RKO (cell line): ENCODE measurements at regions not wholly inside any gene's neighbourhood (a gene's known extent, or its start where the extent isn't known, plus 50 kb on each side); places are given as distances from the start of the nearest gene placed in this dataset.

ENCODE experiments used
- DNase-seq: peaks from one replicate; pipeline ENCODE4 v3.0.0-alpha.2; 2016; ENCODE audit warnings: low spot score

DNA sequence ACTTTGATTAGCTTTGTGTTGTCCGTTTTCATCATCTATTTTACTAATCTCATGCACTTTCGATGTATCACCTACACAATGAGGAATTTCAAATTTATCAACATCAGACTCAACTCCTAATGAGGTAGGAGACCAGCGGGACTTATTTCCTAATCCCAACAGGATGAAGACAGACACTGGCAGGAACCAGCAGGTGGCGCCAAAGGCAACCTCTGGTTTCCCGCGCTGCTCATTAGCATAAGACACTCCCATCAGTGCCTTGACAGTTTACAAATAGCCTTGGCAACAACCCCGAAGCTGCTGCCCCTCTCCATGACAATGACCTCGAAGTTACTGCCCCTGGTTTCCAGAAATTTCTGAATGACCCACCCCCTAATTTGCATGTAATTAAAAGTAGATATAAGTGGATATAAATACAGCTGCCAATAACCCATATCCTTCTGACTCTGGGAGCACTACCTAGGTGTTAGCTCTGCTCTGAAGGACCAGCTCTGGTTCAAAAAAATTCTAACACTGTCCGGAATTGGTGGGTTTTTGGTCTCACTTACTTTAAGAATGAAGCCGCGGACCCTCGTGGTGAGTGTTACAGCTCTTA, 974.8 kb downstream of the ADGRL2 start:
- DNase-seq: peak; percentile 28

DNA sequence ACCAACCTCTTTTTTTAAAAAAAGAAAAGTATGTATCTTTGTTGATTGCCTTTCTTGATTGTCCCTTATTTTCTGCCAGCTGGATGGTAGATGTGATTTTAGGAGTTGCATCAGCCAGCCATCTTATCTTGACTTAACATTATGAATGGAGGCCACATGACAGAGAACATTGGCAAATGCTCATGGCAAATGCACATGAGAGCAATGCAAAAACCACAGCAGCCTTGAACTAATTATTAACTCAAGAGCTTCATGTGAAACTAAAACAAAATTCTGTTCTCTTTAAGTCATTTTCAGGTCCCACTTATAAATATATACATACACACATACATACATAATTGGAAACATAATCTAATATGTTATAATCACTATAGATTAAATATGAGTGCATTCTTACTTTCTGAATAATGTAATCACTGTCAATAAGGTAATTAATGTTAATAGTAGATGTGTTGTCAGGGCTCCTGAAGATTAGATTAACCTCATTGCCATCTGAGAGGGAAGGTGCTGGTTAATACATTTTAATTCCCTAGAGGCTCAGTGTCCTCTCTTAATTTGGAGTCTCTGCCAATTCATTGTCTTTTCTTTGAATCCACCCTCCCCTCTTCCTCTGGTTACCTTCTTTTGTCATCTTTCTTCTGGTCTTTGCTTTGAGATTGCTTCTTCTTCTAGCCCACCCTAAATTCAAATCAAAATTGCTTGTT, 962.2 kb downstream of the ADGRL2 start:
- DNase-seq: no peak

DNA sequence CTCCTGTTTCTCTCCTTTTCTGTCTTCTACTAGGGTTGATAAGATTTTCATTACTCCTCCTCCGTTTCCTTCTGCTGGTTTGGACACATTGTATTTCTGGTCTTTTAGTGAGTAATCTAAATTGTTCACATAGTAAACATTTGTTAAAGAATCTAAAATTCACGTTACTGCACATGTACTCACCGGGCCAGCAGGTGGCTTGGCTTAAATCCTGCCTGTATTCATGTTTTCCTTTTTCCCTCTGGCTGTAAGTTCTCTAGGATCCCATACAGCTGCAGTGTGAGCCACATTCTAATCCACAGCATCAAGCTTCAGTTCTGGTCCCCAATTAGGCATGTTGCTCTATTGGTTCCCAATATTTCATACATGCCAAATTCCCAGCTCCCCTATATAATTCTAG, 958.3 kb downstream of the ADGRL2 start:
- DNase-seq: no peak

DNA sequence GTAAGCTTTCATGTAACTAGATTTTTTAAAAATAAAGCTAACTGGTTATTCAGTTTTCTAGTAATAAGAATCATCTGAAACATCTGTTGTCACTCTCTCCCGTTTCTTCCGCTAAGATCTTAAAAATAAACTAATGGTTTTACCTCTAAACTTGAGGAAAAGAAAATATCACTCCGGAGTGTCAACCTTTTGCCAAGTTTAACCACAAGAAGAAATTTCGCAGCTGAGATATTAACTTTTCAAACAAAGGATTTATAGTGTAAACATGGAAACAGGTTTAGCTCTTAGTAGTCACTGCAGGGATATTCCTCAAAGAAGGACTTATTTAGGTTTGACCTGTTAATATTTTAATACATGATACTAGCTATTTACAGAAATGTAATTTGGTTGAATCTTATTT, 954.9 kb downstream of the ADGRL2 start:
- DNase-seq: no peak

DNA sequence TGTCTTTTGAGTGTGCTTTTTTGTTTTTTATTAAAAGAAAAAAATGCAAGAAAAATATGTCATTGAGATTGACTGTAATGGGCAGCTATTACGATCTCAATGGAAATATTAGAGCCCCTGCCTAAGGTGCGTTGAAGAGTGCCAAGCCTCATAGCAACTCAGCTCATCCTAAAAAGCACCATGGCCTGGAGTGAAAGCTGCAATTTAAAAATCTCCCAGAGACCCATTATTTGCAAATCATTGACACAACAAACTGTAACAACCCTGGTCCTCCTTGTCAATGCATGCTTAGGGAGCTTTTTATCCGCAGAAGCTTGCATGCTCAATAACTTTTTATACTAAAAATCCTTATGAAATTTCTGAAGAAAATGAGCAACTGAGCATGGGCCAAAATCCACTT, 954.5 kb downstream of the ADGRL2 start:
- DNase-seq: no peak

GRCh38 chr1:82752046-82752445, 951.3 kb downstream of the ADGRL2 start:
- DNase-seq: no peak

DNA sequence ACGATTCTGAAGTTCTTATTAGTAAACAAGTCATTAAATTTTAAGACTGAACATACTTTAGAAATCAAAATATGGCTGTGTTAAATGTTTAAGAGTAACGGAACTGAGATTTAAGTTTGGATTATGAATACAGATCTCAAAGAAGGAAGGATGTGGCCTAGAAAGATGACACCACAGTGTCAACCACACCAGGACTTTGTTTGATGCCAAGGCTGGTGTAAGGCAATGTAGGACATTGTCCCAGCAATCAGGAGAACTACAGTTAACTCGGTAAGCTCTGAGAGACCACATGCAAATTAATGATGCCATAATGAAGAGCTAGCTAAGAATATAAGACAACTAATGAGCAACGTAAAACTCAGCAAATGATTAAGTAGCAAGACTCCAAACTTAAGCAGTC, 932.9 kb downstream of the ADGRL2 start:
- DNase-seq: no peak

DNA sequence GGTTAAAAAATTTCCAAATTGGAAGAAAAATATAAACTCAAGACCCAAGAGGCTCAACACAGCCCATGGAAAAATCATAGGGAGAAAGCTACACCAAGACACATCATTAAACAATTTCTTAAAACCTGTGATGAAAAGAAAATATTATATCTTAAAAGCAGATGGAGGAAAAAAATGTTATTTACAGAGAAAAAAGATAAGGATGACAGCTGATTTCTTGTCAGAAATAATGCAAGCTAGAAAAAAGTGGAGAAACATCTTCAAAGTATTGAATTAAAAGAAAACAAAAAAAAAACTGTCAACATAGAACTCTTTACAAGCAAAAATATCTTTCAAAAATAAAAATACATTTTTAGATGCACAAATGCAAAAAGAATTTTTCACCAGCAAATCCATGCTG, 930.5 kb downstream of the ADGRL2 start:
- DNase-seq: no peak

GRCh38 chr1:82728206-82728605, 927.5 kb downstream of the ADGRL2 start:
- no peak for DNase-seq

DNA sequence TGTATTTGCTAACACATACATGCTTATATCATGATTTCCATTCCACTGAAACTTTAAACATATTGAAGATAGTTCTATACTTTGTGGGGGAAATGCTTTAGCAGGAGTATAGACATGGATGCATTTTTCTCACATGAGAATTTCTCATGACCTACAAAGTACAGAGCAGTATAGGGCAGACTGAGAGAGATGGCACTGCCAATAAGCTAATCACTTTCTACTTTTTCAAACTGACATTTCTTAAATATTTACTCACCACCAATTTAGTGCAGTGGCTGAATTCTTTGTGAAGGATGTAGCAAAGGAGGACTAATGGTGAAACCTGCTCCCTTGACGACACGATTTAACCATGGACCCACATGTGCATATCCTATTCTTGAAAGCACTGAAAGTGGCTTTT, 923.5 kb downstream of the ADGRL2 start:
- DNase-seq: no peak

- no peak for DNase-seq
These were observed 921.9 kb downstream of the ADGRL2 start for GRCh38 chr1:82722608-82723007.

DNA sequence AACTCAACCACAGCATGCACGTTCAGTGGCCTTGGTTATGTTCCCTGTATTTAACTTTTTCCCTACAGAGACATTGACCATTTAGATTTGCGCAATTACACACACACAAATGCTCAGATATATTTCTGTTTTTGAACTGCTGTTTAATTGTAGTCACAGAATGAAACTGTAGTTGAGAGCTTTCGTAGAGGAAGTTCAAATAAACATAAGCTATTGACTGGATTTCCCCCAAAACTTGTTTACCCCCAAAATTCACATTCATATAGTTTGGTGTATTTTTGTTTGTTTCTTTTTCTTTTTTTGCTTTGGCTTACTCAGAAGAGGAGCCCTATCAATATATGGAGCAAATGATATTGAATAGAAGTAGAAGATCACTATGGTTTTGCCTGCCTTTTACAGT, 921.0 kb downstream of the ADGRL2 start:
- DNase-seq: no peak

GRCh38 chr1:82718719-82719419, 918.1 kb downstream of the ADGRL2 start:
- no peak for DNase-seq

DNA sequence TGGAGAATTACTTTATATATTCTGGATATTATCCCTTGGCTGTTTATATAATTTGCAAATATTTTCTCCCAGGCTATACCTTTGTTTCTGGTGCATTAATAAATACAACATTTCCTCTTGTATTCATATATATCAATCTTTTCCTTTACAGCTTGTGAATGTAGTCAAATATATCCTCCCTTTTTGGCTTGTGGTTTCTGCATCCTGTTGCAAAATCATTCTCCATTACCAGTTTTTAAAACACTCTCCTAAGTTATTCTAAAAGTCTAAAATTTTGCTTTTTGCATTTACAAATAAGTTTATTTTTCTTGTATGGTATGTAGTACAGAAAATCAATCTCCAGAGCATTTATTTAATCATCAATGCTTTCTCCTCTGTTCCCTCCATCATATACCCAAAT, 909.4 kb downstream of the ADGRL2 start:
- no peak for DNase-seq

GRCh38 chr1:82707681-82708080, 906.9 kb downstream of the ADGRL2 start:
- no peak for DNase-seq

GRCh38 chr1:82706741-82707140, 906.0 kb downstream of the ADGRL2 start:
- no peak for DNase-seq

DNA sequence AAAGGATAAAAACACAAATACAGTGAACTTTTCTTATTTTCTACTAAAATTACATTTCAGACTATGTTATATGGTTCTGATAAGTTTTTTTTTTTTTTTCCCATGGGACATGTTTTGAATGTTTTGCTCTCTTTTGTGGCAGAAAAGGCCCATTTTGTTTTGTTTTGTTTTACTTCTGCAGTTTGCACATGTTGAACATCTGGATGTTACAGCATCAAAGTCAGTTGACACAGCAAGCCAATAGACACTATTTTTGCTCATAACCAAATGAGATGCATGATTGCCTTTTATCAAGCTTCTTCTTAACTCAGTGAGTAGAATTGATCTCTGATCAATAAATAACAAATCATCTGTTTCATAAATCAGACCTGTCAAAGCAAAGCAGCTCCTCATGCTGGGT, 904.2 kb downstream of the ADGRL2 start:
- no peak for DNase-seq

GRCh38 chr1:82704393-82704792, 903.7 kb downstream of the ADGRL2 start:
- no peak for DNase-seq

- no peak for DNase-seq
These were observed 903.2 kb downstream of the ADGRL2 start for GRCh38 chr1:82703951-82704350.

DNA sequence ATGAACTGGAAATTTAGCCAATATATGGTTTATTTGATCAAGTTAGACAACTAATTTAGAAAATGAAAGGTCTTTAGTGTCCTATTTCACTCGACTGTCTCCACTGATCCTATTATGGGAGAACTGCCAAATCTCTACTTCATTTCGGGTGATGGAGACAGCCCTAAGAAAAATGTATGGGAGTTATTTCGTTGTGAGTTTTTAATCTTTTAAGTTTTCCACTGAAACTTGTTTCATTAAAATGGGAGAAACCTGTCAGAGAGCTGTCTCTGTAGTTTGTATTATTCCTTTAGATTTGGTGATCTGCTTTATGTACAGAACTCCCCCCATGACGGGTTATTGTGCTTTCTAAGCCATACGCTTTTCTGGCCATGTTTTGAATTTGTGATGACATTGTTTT, 899.7 kb downstream of the ADGRL2 start:
- DNase-seq: no peak

DNA sequence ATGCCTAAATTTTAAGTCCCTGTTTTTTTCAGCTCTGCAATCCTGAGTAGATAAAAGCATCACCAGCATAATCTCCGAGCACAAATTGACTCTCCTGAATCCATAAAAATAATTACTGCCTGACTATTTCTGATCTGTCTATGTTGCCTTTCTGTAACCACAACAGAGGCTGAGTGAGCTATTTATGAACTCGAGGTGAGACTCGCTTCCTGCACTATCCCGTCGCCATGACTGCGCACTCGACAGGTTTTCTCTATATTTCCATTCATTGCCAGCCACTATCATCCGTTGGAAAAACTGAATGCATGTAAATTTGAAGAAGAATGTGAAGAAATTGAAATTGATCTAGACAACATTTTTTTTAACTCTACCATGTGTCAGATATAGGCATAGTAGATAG, 897.2 kb downstream of the ADGRL2 start:
- DNase-seq: no peak

DNA sequence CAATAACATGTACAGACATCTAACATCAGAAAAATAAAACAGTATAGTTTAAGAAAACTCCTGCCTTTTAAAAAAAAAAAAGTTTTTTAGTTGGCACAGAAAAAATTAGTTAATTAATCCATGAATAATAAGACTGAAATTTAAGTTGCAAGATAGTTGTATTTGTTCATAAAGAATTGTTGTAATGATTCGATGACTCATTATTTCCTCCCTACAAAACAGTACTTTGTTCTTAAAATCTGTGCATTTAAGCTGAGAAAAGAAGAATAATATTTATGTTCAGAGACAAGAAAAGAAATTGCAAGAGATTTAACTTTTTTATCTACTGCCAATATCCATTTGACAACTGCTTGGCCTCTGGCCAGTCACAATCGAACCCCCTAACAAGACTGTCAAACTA, 894.7 kb downstream of the ADGRL2 start:
- DNase-seq: no peak

DNA sequence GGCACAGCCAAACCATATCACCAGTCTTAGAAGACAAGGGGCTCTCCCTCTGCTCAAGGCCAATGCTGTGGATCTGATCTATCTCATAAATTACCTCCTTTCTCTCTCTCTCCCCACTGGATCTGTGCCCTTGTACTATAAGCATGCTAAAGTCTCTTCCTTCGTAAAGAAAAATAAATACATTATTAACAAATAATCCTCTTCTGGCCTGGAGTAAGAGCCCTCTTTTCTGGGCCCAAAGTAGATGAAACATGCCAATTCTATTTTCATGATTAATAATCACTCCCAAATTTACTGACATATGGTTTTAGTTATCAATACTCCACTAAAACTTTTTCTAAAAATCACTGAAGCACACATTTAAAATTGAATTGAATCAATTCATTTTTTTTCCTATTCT, 889.7 kb downstream of the ADGRL2 start:
- DNase-seq: no peak

GRCh38 chr1:82689217-82689616, 888.5 kb downstream of the ADGRL2 start:
- DNase-seq: no peak
